ENCODE measurements at regions not wholly inside any gene's neighbourhood (a gene's known extent, or its start where the extent isn't known, plus 50 kb on each side); places are given as distances from the start of the nearest gene placed in this dataset.

DNA sequence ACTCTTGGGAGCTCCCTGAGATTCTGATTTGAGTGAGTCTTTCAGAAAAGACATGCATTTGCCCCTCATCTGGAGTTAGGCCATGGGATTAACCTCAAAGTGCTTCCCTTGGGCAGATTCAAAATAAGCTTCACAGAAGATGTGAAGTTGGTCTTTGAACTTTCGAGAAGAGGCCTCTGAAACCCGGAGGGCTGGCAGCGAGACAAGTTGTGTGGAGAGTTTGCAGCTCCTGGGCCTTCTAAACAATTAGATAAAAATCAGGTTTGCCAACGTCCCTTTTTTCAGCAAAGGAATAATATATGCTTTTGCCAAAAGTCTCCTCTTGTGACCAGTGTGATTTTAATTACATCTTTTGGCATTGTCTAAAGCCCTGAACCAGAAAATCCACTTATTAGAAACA, 489.7 kb downstream of the SOX11 start:
- Histone ChIP-seq H2AFZ (ENCODE audit: low read length) (peak overlapping the region; percentile 88; the same call in 1 of the 2 replicates), H3K9me3 (ENCODE audit: insufficient read depth in 2 of 2, low read depth in 1 of 2, low read length in 1 of 2) (no peaks in the 10 kb centered on the region)
- FAIRE-seq: no peak

More for the DNA sequence above, 489.7 kb downstream of the SOX11 start:
- no peak overlapping the region for H3K18ac ChIP-seq (ENCODE audit: extremely low read depth, low read length)
- H2AK5ac ChIP-seq (ENCODE audit: low read depth, low read length): no peak overlapping the region
- no peak overlapping the region for H2BK15ac ChIP-seq (ENCODE audit: low read length)
- no peaks in the 10 kb centered on the region for H3K79me2 ChIP-seq (ENCODE audit: control insufficient read depth in 1 of 2, insufficient read depth in 2 of 2, low read length in 2 of 2)
- no peak overlapping the region for H3K9ac ChIP-seq (replicated peaks in 1 of 4; ENCODE audit: extremely low read depth in 1 of 4, low read depth in 3 of 4, low read length in 3 of 4)
- H3K27ac ChIP-seq (ENCODE audit: low read depth, low read length): no peak overlapping the region
- no peak overlapping the region for H3K4ac ChIP-seq (replicated peaks; ENCODE audit: insufficient read length, low read depth, low read length)
- H4K5ac ChIP-seq (ENCODE audit: insufficient read length, low read depth, low read length): no peak overlapping the region
- H3K79me1 ChIP-seq (ENCODE audit: low read depth, low read length): no peaks in the 10 kb centered on the region
- H3K36me3 ChIP-seq (ENCODE audit: control insufficient read depth in 2 of 4, insufficient read depth in 4 of 4, low read length in 3 of 4): no peaks in the 10 kb centered on the region
- H2BK20ac ChIP-seq (ENCODE audit: low read length): no peak overlapping the region
- no peak overlapping the region for H3K23ac ChIP-seq (ENCODE audit: insufficient read length)
- H3K56ac ChIP-seq (replicated peaks; ENCODE audit: insufficient read length, low read depth, low read length): no peak overlapping the region
- H4K20me1 ChIP-seq (replicated peaks in 1 of 2; ENCODE audit: control insufficient read depth in 1 of 2, insufficient read depth in 2 of 2, low read length in 2 of 2): no peaks in the 10 kb centered on the region
- DNase-seq (ENCODE audit: low read depth in 1 of 2, low spot score in 2 of 2): no peak
- H4K91ac ChIP-seq (replicated peaks; ENCODE audit: insufficient read length, low read length): no peak overlapping the region
- no peak overlapping the region for H2BK12ac ChIP-seq (ENCODE audit: low read depth, low read length)
- no peaks in the 10 kb centered on the region; the same call in 1 of the 2 replicates for H3K23me2 ChIP-seq (ENCODE audit: low read depth, low read length)
- no peaks in the 10 kb centered on the region for H3K27me3 ChIP-seq (replicated peaks in 1 of 4; ENCODE audit: control insufficient read depth in 3 of 4, extremely low read depth in 1 of 4, insufficient read depth in 3 of 4, low read length in 3 of 4)
- TF ChIP-seq, protein P1, sequence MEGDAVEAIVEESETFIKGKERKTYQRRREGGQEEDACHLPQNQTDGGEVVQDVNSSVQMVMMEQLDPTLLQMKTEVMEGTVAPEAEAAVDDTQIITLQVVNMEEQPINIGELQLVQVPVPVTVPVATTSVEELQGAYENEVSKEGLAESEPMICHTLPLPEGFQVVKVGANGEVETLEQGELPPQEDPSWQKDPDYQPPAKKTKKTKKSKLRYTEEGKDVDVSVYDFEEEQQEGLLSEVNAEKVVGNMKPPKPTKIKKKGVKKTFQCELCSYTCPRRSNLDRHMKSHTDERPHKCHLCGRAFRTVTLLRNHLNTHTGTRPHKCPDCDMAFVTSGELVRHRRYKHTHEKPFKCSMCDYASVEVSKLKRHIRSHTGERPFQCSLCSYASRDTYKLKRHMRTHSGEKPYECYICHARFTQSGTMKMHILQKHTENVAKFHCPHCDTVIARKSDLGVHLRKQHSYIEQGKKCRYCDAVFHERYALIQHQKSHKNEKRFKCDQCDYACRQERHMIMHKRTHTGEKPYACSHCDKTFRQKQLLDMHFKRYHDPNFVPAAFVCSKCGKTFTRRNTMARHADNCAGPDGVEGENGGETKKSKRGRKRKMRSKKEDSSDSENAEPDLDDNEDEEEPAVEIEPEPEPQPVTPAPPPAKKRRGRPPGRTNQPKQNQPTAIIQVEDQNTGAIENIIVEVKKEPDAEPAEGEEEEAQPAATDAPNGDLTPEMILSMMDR (IDR thresholded peaks at IDR 0.05; ENCODE audit: control extremely low read depth in 1 of 3, insufficient read depth in 1 of 3, low read depth in 1 of 3, low read length in 3 of 3): no peak
- TF ChIP-seq KDM1A (IDR thresholded peaks at IDR 0.05; ENCODE audit: borderline replicate concordance, low read length) (no peak), BRCA1 (IDR thresholded peaks at IDR 0.05; ENCODE audit: low read depth, low read length) (no peak), EGR1 (IDR thresholded peaks at IDR 0.05; ENCODE audit: borderline replicate concordance, low read depth, low read length) (no peak), KDM4A (IDR thresholded peaks at IDR 0.05; ENCODE audit: low read depth, low read length, severe bottlenecking) (no peak), GABPA (IDR thresholded peaks at IDR 0.05; ENCODE audit: borderline replicate concordance, insufficient read depth, low read length) (no peak), BACH1 (IDR thresholded peaks at IDR 0.05; ENCODE audit: low read length) (no peak), SRF (IDR thresholded peaks at IDR 0.05; ENCODE audit: low read depth, low read length) (no peak), TEAD4 (IDR thresholded peaks at IDR 0.05; ENCODE audit: low read depth, low read length) (no peak)
- ChIA-PET POLR2A (ENCODE audit: partially characterized antibody) (no interaction called here), CTCF (ENCODE audit: partially characterized antibody) (interaction anchor here (0.9 to 1.0 kb wide), 2 partner anchors 14 to 68 kb away, joined by 3 to 4 read pairs; no protein-coding TSS in a partner anchor)
- peaks cover 0 to 2% (median 0%) of the 10 kb centered on the region in 4 experiments; a peak in 1 of 7 replicates for H3K4me1 ChIP-seq (replicated peaks in 1 of 4; ENCODE audit: control insufficient read depth in 3 of 4, insufficient read depth in 4 of 4, low read length in 3 of 4)
- no peak overlapping the region for H3K14ac ChIP-seq (ENCODE audit: insufficient read length)
- H4K8ac ChIP-seq (ENCODE audit: extremely low read depth, insufficient read depth, low read length): no peak overlapping the region
- H2BK5ac ChIP-seq (ENCODE audit: low read depth, low read length): no peak overlapping the region
- 90% methylated on average over 4 of the region's 4 CpGs; no CpG with 5 or more reads in 1 of the 2 experiments for WGBS, 2 experiments (ENCODE audit: extremely low coverage in 1 of 2, insufficient coverage in 1 of 2, insufficient read length in 1 of 2, insufficient replicate concordance in 2 of 2, low coverage in 1 of 2, low lambda C conversion rate in 2 of 2, missing lambda C conversion rate in 1 of 2)
- no peak overlapping the region for H3K4me3 ChIP-seq (ENCODE audit: extremely low read depth in 1 of 4, insufficient read depth in 2 of 4, low read depth in 3 of 4, low read length in 4 of 4)
- H3K4me2 ChIP-seq (ENCODE audit: insufficient read depth in 1 of 2, low read depth in 2 of 2, low read length in 2 of 2): no peak overlapping the region
- no peak overlapping the region for H2BK120ac ChIP-seq (replicated peaks; ENCODE audit: low read depth, low read length)

All from H1 (cell line).